CD14-positive monocyte (primary cell): ENCODE measurements at regions not wholly inside any gene's neighbourhood (a gene's known extent, or its start where the extent isn't known, plus 50 kb on each side); places are given as distances from the start of the nearest gene placed in this dataset.

Source experiments
- DNase-seq, 3 donors: peaks; one replicate each; pipeline ENCODE4 v3.0.0-alpha.2; 2011 to 2022
- H2AFZ ChIP-seq: 2 replicates; pipeline ENCODE4 v1.6.0; 2012; ENCODE audit warnings: mild to moderate bottlenecking, low read depth, low read length, inconsistent platforms; ENCODE audit not compliant: insufficient read depth, poor library complexity, severe bottlenecking
- H3K27ac ChIP-seq, 2 donors: 1 replicate in 1 of 2; 2 replicates in 1 of 2; pipeline ENCODE4 v1.5.1; 2012 to 2013; ENCODE audit warnings: low read length in 2 of 2, control low read depth in 1 of 2, inconsistent platforms in 1 of 2, low read depth in 1 of 2, mild to moderate bottlenecking in 1 of 2
- H3K27me3 ChIP-seq, 2 donors: one replicate each; pipeline versions ENCODE4 v1.6.0 to v1.6.1; 2011 to 2013; ENCODE audit warnings: low read length in 2 of 2; ENCODE audit not compliant: control insufficient read depth in 2 of 2, insufficient read depth in 2 of 2
- H3K36me3 ChIP-seq, 2 donors: replicated peaks in 1 of 2; 1 replicate in 1 of 2; 2 replicates in 1 of 2; pipeline versions ENCODE4 v1.5.1 to v1.6.1; 2012 to 2013; ENCODE audit warnings: low read length in 2 of 2, control low read depth in 1 of 2, inconsistent platforms in 1 of 2, mild to moderate bottlenecking in 1 of 2; ENCODE audit not compliant: insufficient read depth in 2 of 2, control insufficient read depth in 1 of 2
- H3K4me1 ChIP-seq, 2 donors: 1 replicate in 1 of 2; 2 replicates in 1 of 2; pipeline versions ENCODE4 v1.5.1 to v1.6.1; 2012 to 2013; ENCODE audit warnings: low read length in 2 of 2, control low read depth in 1 of 2, inconsistent platforms in 1 of 2, mild to moderate bottlenecking in 1 of 2, moderate library complexity in 1 of 2; ENCODE audit not compliant: insufficient read depth in 2 of 2, control insufficient read depth in 1 of 2
- H3K4me2 ChIP-seq: replicated peaks from 2 replicates; pipeline ENCODE3; 2012; ENCODE audit warnings: low read length, moderate library complexity, mild to moderate bottlenecking; ENCODE audit not compliant: poor library complexity, severe bottlenecking; ENCODE audit errors: extremely low read depth
- H3K4me3 ChIP-seq, 3 experiments: fragments of 200-600 bp in 1 of 3; sonication (generic) in 1 of 3; replicated peaks in 1 of 3; 1 replicate in 2 of 3; 2 replicates in 1 of 3; pipeline ENCODE4 v1.5.1; 2011 to 2013; ENCODE audit warnings: low read length in 3 of 3, mild to moderate bottlenecking in 3 of 3, control low read depth in 2 of 3, low read depth in 2 of 3, inconsistent platforms in 1 of 3, moderate library complexity in 1 of 3
- H3K79me2 ChIP-seq: 2 replicates; pipeline ENCODE4 v1.6.0; 2012; ENCODE audit warnings: mild to moderate bottlenecking, control low read depth, inconsistent platforms, low read length, moderate library complexity; ENCODE audit not compliant: insufficient read depth
- H3K9ac ChIP-seq: 2 replicates; pipeline ENCODE4 v1.6.0; 2017; ENCODE audit warnings: low read length, mild to moderate bottlenecking; ENCODE audit not compliant: insufficient read depth, poor library complexity, severe bottlenecking
- H3K9me3 ChIP-seq, 2 donors: replicated peaks in 1 of 2; 1 replicate in 1 of 2; 2 replicates in 1 of 2; pipeline versions ENCODE4 v1.5.1 to v1.6.1; 2012 to 2013; ENCODE audit warnings: low read length in 2 of 2, control low read depth in 1 of 2; ENCODE audit not compliant: control insufficient read depth in 1 of 2, insufficient read depth in 1 of 2
- H4K20me1 ChIP-seq: 2 replicates; pipeline ENCODE4 v1.6.0; 2012; ENCODE audit warnings: mild to moderate bottlenecking, low read length, control low read depth, moderate library complexity; ENCODE audit not compliant: insufficient read depth
- H3K27ac Mint-ChIP-seq, 7 donors: one replicate each; pipeline ENCODE4 v1.8.0; 2020; ENCODE audit warnings: mild to moderate bottlenecking in 7 of 7, mixed read lengths in 7 of 7, moderate library complexity in 6 of 7, inconsistent platforms in 2 of 7
- H3K27me3 Mint-ChIP-seq, 3 donors: one replicate each; pipeline ENCODE4 v1.8.0; 2021 to 2022; ENCODE audit warnings: low read depth in 3 of 3, mild to moderate bottlenecking in 3 of 3, mixed read lengths in 3 of 3, moderate library complexity in 3 of 3, inconsistent platforms in 1 of 3
- H3K36me3 Mint-ChIP-seq, 2 donors: one replicate each; pipeline ENCODE4 v1.8.0; 2020; ENCODE audit warnings: mixed read lengths in 2 of 2, inconsistent platforms in 1 of 2, mild to moderate bottlenecking in 1 of 2
- H3K4me1 Mint-ChIP-seq: one replicate; pipeline ENCODE4 v1.8.0; 2020; ENCODE audit warnings: mild to moderate bottlenecking, mixed read lengths
- H3K4me3 Mint-ChIP-seq, 2 donors: one replicate each; pipeline ENCODE4 v1.8.0; 2020; ENCODE audit warnings: mild to moderate bottlenecking in 2 of 2, mixed read lengths in 2 of 2, moderate library complexity in 1 of 2
- H3K9me3 Mint-ChIP-seq, 7 donors: one replicate each; pipeline ENCODE4 v1.8.0; 2020 to 2022; ENCODE audit warnings: mixed read lengths in 7 of 7, mild to moderate bottlenecking in 6 of 7, moderate library complexity in 6 of 7, inconsistent platforms in 2 of 7
- CTCF ChIP-seq: fragments of 200-600 bp; IDR thresholded peaks from one replicate; pipeline ENCODE4 v1.8.0; 2022; ENCODE audit warnings: antibody characterized with exemption, mild to moderate bottlenecking
- WGBS: methylation state at CpG from one replicate; pipeline ENCODE4 v1.1.5; 2013; ENCODE audit warnings: missing lambda C conversion rate; ENCODE audit not compliant: insufficient coverage; 5-methylcytosine and 5-hydroxymethylcytosine counted together
- intact Hi-C, 2 donors: fragments of 100-400 bp; cut with micrococcal nuclease; formaldehyde crosslinking; loops; one replicate each; pipeline versions ENCODE4 v1.15.0 to v1.15.1; 2023

DNA sequence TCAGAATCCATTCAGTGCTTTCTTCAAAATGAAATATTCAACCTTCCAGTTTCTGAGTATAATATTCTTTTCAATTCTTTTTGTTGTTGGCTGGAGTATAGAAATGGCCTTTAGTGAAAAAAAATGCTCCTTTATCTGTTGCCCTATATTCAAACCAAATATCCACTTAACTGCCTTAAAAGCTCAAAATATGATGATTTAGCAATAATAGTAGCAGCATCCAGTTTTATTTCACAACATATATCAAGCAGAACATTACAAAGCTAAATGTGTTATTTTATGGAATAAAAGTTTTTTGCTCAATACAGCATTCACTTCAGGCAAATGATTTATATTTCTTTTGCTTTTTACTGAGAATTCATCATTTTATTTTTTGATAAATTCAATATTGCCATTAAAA is 322.4 kb upstream of the EYS start:
- no peak overlapping the region for H3K4me3 Mint-ChIP-seq
- no peak overlapping the region for H3K4me3 ChIP-seq
- no peak overlapping the region for H3K27ac ChIP-seq
- no peaks in the 10 kb centered on the region for H3K36me3 Mint-ChIP-seq
- no peaks in the 10 kb centered on the region for H3K27me3 Mint-ChIP-seq
- H3K27me3 ChIP-seq = no peaks in the 10 kb centered on the region
- H3K4me1 ChIP-seq = no peaks in the 10 kb centered on the region
- no peak overlapping the region for H3K27ac Mint-ChIP-seq
- no peak for DNase-seq
- intact Hi-C loops = no loop called here
- H4K20me1 ChIP-seq = no peaks in the 10 kb centered on the region
- peaks cover 4 to 7% of the 10 kb centered on the region in 2 donors for H3K9me3 ChIP-seq
- H2AFZ ChIP-seq = no peak overlapping the region
- no peak overlapping the region for H3K9ac ChIP-seq
- H3K4me2 ChIP-seq = no peak overlapping the region
- no peaks in the 10 kb centered on the region for H3K4me1 Mint-ChIP-seq
- TF ChIP-seq CTCF = no peak
- no peaks in the 10 kb centered on the region for H3K79me2 ChIP-seq
- no peaks in the 10 kb centered on the region for H3K36me3 ChIP-seq
- H3K9me3 Mint-ChIP-seq = peaks cover 0 to 9% (median 4%) of the 10 kb centered on the region in 7 donors

DNA sequence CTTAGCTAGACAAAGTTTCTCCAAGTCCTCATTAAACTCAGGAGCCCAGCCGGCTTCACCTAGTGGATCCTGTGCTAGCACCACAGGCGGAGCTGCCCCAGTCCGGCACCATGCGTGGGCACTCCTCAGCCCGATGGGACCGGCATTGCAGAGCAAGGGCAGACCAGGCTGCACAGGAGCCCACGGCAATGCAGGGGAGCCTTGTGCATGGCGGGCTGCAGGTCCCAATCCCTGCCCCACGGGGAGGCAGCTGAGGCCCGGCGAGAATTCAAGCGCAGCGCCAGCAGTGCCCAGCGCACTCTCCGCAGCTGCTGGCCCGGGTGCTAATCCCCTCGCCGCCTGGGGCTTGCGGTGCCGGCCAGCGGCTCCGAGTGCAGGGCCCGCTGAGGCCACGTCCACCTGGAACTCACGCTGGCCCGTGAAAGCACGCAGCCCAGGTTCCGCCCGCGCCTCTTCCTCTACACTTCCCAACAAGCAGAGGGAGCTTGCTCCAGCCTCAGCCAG is 292.3 kb upstream of the EYS start:
- H3K4me2 ChIP-seq = no peak overlapping the region
- no peaks in the 10 kb centered on the region for H3K27me3 ChIP-seq
- no peaks in the 10 kb centered on the region for H3K79me2 ChIP-seq
- H3K4me1 Mint-ChIP-seq = no peaks in the 10 kb centered on the region
- no peaks in the 10 kb centered on the region for H3K4me1 ChIP-seq
- peaks cover 0 to 1% (median 0%) of the 10 kb centered on the region in 3 donors for H3K27me3 Mint-ChIP-seq
- H3K36me3 ChIP-seq = no peaks in the 10 kb centered on the region
- H3K36me3 Mint-ChIP-seq = no peaks in the 10 kb centered on the region
- no peak for TF ChIP-seq CTCF
- no peak overlapping the region for H2AFZ ChIP-seq
- no peak overlapping the region for H3K4me3 Mint-ChIP-seq
- no peaks in the 10 kb centered on the region for H4K20me1 ChIP-seq
- no peak for DNase-seq
- intact Hi-C loops = no loop called here
- peaks cover 15% of the 10 kb centered on the region in 2 donors for H3K9me3 ChIP-seq
- no peak overlapping the region for H3K27ac Mint-ChIP-seq
- no peak overlapping the region for H3K9ac ChIP-seq
- no peak overlapping the region for H3K4me3 ChIP-seq
- 85% methylated on average over 25 of the region's 30 CpGs for WGBS
- peaks cover 3 to 11% (median 4%) of the 10 kb centered on the region in 7 donors for H3K9me3 Mint-ChIP-seq
- H3K27ac ChIP-seq = no peak overlapping the region
